ENCODE measurements at regions not wholly inside any gene's neighbourhood (a gene's known extent, or its start where the extent isn't known, plus 50 kb on each side); places are given as distances from the start of the nearest gene placed in this dataset.

GRCh38 chr14:42814817-42815216 lies 1208.1 kb downstream of the LRFN5 start:
- TF ChIP-seq, protein P1, sequence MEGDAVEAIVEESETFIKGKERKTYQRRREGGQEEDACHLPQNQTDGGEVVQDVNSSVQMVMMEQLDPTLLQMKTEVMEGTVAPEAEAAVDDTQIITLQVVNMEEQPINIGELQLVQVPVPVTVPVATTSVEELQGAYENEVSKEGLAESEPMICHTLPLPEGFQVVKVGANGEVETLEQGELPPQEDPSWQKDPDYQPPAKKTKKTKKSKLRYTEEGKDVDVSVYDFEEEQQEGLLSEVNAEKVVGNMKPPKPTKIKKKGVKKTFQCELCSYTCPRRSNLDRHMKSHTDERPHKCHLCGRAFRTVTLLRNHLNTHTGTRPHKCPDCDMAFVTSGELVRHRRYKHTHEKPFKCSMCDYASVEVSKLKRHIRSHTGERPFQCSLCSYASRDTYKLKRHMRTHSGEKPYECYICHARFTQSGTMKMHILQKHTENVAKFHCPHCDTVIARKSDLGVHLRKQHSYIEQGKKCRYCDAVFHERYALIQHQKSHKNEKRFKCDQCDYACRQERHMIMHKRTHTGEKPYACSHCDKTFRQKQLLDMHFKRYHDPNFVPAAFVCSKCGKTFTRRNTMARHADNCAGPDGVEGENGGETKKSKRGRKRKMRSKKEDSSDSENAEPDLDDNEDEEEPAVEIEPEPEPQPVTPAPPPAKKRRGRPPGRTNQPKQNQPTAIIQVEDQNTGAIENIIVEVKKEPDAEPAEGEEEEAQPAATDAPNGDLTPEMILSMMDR (IDR thresholded peaks at IDR 0.05 in 4 of 5, conservative IDR thresholded peaks at IDR 0.05 in 1 of 5): no peak
- TF ChIP-seq POLR2A (IDR thresholded peaks at IDR 0.05): no peak

Measured in gastrocnemius medialis (tissue), 4 donors.